Vagina (tissue), 2 donors: ENCODE measurements at regions not wholly inside any gene's neighbourhood (a gene's known extent, or its start where the extent isn't known, plus 50 kb on each side); places are given as distances from the start of the nearest gene placed in this dataset.

Experiments
- DNase-seq, 2 donors: peaks; one replicate each; pipeline ENCODE4 v3.0.0-alpha.2; 2017; ENCODE audit errors: extremely low spot score in 2 of 2
- H3K27ac ChIP-seq: fragments of 200-600 bp; sonication (generic); one replicate; pipeline ENCODE4 v1.5.1; 2019
- H3K27me3 ChIP-seq: fragments of 200-600 bp; sonication (generic); one replicate; pipeline ENCODE4 v1.5.1; 2019
- H3K36me3 ChIP-seq, 2 donors: fragments of 200-600 bp; sonication (generic); one replicate each; pipeline ENCODE4 v1.5.1; 2017 to 2019
- H3K4me1 ChIP-seq: fragments of 200-600 bp; sonication (generic); one replicate; pipeline ENCODE4 v1.5.1; 2019
- H3K4me3 ChIP-seq, 2 donors: fragments of 200-600 bp; sonication (generic); 1 replicate in 1 of 2; 2 replicates in 1 of 2; pipeline ENCODE4 v1.5.1; 2016 to 2019
- H3K9me3 ChIP-seq: fragments of 200-600 bp; sonication (generic); one replicate; pipeline ENCODE4 v1.5.1; 2019
- POLR2A ChIP-seq, 2 donors: fragments of 450-650 bp; IDR thresholded peaks; one replicate each; pipeline ENCODE4 v1.6.1; 2017; ENCODE audit warnings: antibody characterized with exemption in 2 of 2, mild to moderate bottlenecking in 2 of 2, moderate library complexity in 2 of 2
- POLR2AphosphoS5 ChIP-seq, 2 donors: sonication (generic); formaldehyde crosslinking; IDR thresholded peaks; one replicate each; pipeline ENCODE4 v1.9.0; 2017; ENCODE audit warnings: antibody characterized with exemption in 2 of 2, mild to moderate bottlenecking in 2 of 2, low read depth in 1 of 2; ENCODE audit not compliant: insufficient read depth in 1 of 2
- intact Hi-C: fragments of 100-400 bp; cut with DNase I; formaldehyde crosslinking; loops from one replicate; pipeline ENCODE4 v1.15.1; 2023
- TF ChIP-seq, protein P1 (sequence below), 3 experiments: fragments of 450-650 bp in 2 of 3; fragments of 200-600 bp in 1 of 3; sonication (generic) in 1 of 3; IDR thresholded peaks; one replicate each; pipeline ENCODE4 v1.5.1; 2017 to 2019; ENCODE audit warnings: antibody characterized with exemption in 3 of 3, mild to moderate bottlenecking in 2 of 3, moderate library complexity in 2 of 3

GRCh38 chr5:167644619-167645018 lies 646.8 kb upstream of the WWC1 start:
- Histone ChIP-seq H3K27ac (no peak overlapping the region), H3K36me3 (no peaks in the 10 kb centered on the region), H3K4me3 (no peak overlapping the region), H3K9me3 (no peaks in the 10 kb centered on the region), H3K27me3 (no peaks in the 10 kb centered on the region), H3K4me1 (no peaks in the 10 kb centered on the region)
- DNase-seq: no peak
- TF ChIP-seq POLR2AphosphoS5 (IDR thresholded peaks at IDR 0.05; ENCODE audit: insufficient read depth in 1 of 2, low read depth in 1 of 2) (no peak), POLR2A (IDR thresholded peaks at IDR 0.05) (no peak)
- TF ChIP-seq, protein P1, sequence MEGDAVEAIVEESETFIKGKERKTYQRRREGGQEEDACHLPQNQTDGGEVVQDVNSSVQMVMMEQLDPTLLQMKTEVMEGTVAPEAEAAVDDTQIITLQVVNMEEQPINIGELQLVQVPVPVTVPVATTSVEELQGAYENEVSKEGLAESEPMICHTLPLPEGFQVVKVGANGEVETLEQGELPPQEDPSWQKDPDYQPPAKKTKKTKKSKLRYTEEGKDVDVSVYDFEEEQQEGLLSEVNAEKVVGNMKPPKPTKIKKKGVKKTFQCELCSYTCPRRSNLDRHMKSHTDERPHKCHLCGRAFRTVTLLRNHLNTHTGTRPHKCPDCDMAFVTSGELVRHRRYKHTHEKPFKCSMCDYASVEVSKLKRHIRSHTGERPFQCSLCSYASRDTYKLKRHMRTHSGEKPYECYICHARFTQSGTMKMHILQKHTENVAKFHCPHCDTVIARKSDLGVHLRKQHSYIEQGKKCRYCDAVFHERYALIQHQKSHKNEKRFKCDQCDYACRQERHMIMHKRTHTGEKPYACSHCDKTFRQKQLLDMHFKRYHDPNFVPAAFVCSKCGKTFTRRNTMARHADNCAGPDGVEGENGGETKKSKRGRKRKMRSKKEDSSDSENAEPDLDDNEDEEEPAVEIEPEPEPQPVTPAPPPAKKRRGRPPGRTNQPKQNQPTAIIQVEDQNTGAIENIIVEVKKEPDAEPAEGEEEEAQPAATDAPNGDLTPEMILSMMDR (IDR thresholded peaks at IDR 0.05): no peak
- intact Hi-C loops: no loop called here

DNA sequence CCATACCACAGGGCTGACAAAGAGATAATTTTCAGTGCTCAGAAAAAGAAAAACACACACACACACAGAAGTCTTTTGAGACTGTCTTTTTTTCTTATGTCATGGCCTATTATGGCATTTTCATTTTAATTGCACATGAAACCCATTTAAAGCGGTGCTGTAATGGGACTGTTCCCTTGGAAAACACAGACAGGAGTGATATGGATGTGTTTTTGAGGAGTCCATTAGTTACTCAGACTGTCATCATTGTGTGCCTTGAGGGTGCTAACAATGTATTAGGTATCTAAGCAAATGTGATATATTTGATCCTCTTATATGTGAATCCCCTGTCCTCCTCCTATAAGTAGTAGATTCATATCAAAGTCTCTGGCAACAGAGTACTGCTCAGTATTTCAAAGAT lies 642.0 kb upstream of the WWC1 start:
- Histone ChIP-seq H3K4me1 (no peaks in the 10 kb centered on the region), H3K27me3 (no peaks in the 10 kb centered on the region), H3K27ac (no peak overlapping the region), H3K4me3 (no peak overlapping the region), H3K9me3 (no peaks in the 10 kb centered on the region), H3K36me3 (no peaks in the 10 kb centered on the region)
- intact Hi-C loops: no loop called here
- no peak for DNase-seq
- no peak for TF ChIP-seq POLR2AphosphoS5 (IDR thresholded peaks at IDR 0.05; ENCODE audit: insufficient read depth in 1 of 2, low read depth in 1 of 2)
- TF ChIP-seq POLR2A (IDR thresholded peaks at IDR 0.05): no peak
- TF ChIP-seq, protein P1 (IDR thresholded peaks at IDR 0.05): no peak

GRCh38 chr5:167652690-167653089 lies 638.8 kb upstream of the WWC1 start:
- Histone ChIP-seq H3K9me3 (no peaks in the 10 kb centered on the region), H3K4me3 (no peak overlapping the region), H3K36me3 (no peaks in the 10 kb centered on the region), H3K27me3 (no peaks in the 10 kb centered on the region), H3K4me1 (no peaks in the 10 kb centered on the region), H3K27ac (no peak overlapping the region)
- DNase-seq: no peak
- intact Hi-C loops: no loop called here
- TF ChIP-seq, protein P1 (IDR thresholded peaks at IDR 0.05): no peak
- TF ChIP-seq POLR2AphosphoS5 (IDR thresholded peaks at IDR 0.05; ENCODE audit: insufficient read depth in 1 of 2, low read depth in 1 of 2) (no peak), POLR2A (IDR thresholded peaks at IDR 0.05) (no peak)

DNA sequence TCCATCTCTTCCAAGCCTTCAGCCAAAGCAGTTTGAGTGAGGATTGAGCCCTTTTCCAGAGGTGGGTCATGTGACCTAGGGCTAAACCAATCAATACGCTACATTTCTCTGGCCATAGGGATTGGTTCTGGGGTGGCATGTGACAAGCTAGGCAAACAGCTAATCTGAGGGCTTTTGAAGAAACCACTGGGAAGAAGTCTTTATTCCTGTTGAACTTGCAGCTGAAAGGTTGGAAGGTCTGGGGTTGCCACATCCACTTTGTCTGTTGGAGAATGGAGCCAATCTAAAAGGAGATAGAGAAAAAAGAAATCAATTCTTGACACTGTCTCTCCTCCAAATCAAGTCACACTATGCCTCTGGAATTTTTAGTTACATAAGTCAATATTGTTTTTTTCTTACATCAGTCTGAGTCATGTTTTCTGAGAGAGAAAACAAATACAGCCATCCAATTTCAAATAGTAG lies 637.8 kb upstream of the WWC1 start:
- no peaks in the 10 kb centered on the region for H3K27me3 ChIP-seq
- no peak for TF ChIP-seq POLR2AphosphoS5 (IDR thresholded peaks at IDR 0.05; ENCODE audit: insufficient read depth in 1 of 2, low read depth in 1 of 2)
- TF ChIP-seq, protein P1 (IDR thresholded peaks at IDR 0.05): no peak
- no peak for TF ChIP-seq POLR2A (IDR thresholded peaks at IDR 0.05)
- no peaks in the 10 kb centered on the region for H3K4me1 ChIP-seq
- DNase-seq: no peak
- H3K36me3 ChIP-seq: no peaks in the 10 kb centered on the region
- no peak overlapping the region for H3K4me3 ChIP-seq
- H3K9me3 ChIP-seq: no peaks in the 10 kb centered on the region
- H3K27ac ChIP-seq: no peak overlapping the region
- intact Hi-C loops: no loop called here

GRCh38 chr5:167657016-167657415 lies 634.4 kb upstream of the WWC1 start:
- no peak for DNase-seq
- TF ChIP-seq POLR2A (IDR thresholded peaks at IDR 0.05) (no peak), POLR2AphosphoS5 (IDR thresholded peaks at IDR 0.05; ENCODE audit: insufficient read depth in 1 of 2, low read depth in 1 of 2) (no peak)
- TF ChIP-seq, protein P1 (IDR thresholded peaks at IDR 0.05): no peak
- intact Hi-C loops: no loop called here
- H3K27me3 ChIP-seq: no peaks in the 10 kb centered on the region
- no peak overlapping the region for H3K4me3 ChIP-seq
- H3K36me3 ChIP-seq: no peaks in the 10 kb centered on the region
- H3K4me1 ChIP-seq: no peaks in the 10 kb centered on the region
- no peaks in the 10 kb centered on the region for H3K9me3 ChIP-seq
- H3K27ac ChIP-seq: no peak overlapping the region
